NCI-H2227 (cell line): ENCODE measurements at regions not wholly inside any gene's neighbourhood (a gene's known extent, or its start where the extent isn't known, plus 50 kb on each side); places are given as distances from the start of the nearest gene placed in this dataset.
"Not testable (repeated sequence)": the region's sequence is repeated elsewhere in the genome, so short reads cannot be mapped to it uniquely, and the experiment has no call there.

ENCODE experiments used
- DNase-seq: peaks from one replicate; lab custom pipeline; 2025; ENCODE audit not compliant: unreplicated experiment; lab: John Stamatoyannopoulos, UW

- no peak for DNase-seq
These were observed 1150.1 kb downstream of the STIM2 start for GRCh38 chr4:28010577-28011240.

DNA sequence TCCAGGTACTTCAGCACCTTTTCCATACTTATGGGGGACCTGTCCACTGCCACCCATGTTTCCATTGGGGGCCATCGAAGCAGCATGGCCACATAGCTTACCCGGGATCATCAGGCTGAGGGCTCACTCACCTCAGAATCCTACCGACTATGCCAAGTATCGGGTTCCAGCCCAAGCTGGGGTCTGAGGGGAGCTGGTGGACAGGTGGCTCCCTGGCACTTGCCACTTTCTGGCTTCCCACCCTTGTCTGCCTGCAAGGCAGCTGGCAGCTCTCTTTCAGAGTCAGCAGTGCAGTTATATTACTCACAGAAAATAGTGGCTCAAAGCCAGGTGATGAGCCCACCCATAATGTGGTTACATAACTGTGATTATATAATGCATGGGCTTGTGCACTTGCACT is 1153.8 kb downstream of the STIM2 start:
- no peak for DNase-seq

DNA sequence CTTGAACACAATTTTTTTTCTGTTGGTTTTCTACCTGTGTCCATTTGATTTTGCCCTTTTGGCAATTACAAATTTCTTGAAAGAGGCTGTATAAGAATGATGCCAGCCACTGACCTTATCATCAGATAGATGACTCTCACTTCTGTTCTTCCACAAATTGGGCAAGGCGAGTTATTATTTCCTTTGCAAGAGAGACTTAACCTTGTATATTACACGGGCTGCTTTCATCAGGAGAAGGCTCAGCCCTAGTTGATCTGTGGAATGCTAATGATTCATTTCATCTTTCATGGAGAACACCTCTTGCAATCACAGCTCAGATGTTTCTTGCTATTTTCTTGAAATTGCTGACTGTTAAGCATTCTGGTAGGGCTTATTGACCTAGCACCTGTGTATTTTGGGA is 1155.4 kb downstream of the STIM2 start:
- no peak for DNase-seq

- DNase-seq = not testable (repeated sequence)
These were observed 1177.6 kb downstream of the STIM2 start for GRCh38 chr4:28038253-28038652.

DNA sequence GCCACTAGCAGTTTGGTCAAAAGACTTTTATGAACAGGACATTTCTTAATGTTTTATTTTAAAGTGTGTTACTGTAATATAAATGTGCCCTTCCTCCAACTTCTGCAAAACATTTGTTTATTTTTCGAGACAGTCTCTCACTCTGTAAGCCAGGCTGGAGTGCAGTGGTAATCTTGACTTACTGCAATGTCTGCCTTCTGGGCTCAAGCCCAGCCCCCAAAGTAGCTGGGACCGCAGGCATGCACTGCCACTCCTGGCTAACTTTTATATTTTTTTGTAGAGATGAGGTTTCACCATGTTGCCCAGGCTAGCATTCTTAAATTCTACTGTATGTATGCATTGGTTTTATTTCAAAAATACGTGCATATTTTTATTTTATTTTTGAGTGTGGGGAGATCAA is 1201.9 kb downstream of the STIM2 start:
- no peak for DNase-seq

GRCh38 chr4:28073860-28074555 is 1213.4 kb downstream of the STIM2 start:
- DNase-seq = no peak

GRCh38 chr4:28075401-28075956 is 1214.8 kb downstream of the STIM2 start:
- DNase-seq = no peak

- not testable (repeated sequence) for DNase-seq
These were observed 1216.6 kb downstream of the STIM2 start for GRCh38 chr4:28077203-28077602.

- DNase-seq = no peak
These were observed 1222.2 kb downstream of the STIM2 start for GRCh38 chr4:28082686-28083390.

GRCh38 chr4:28092610-28093009 is 1232.0 kb downstream of the STIM2 start:
- no peak for DNase-seq

DNA sequence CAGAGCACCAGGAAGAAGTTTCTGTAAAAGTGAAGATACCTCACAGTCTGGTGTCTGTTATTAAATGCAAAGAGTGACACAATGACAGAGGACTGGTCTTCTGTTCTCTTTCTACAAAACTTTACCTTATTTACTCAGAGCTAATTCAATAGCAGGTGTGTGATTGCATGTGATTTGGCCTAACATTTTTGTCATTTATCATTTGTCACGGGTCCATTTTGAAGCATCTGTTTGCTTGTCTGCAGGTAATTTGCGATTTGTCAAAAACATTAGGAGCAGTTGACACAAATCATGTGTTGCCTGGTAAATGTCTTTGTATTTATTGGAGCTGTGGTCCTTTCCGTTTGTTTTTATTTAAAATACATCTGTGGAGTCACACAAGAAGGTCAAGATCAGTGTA is 1232.4 kb downstream of the STIM2 start:
- no peak for DNase-seq

- DNase-seq = no peak
These were observed 1240.9 kb downstream of the STIM2 start for GRCh38 chr4:28101583-28101982.

DNA sequence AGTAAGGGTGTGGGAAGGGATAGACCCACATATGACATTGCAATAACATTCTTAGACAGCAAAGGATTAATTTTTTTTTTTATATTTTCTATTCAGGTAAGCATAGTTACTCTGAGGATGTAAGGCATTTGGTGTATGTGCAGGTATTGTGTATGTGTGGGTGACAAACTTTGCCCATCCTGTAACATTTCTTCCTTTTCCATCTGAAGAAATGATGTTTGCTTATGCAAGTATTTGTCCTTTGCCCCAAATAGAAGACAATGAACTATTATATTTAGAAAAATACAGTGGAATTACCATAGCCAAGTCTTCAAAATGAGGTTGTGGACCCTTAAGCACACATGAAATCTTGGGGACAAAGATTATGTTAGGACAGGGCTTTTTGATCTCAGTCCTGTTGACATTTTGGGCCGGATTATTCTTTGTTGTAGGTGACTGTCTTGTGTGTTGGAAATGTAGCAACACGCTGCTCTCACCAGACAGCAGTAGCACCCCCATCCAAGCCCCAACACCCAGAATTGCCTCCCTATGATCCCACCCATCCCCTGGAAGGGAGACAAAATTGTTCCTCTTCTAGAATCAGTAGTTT is 1244.7 kb downstream of the STIM2 start:
- DNase-seq = no peak

DNA sequence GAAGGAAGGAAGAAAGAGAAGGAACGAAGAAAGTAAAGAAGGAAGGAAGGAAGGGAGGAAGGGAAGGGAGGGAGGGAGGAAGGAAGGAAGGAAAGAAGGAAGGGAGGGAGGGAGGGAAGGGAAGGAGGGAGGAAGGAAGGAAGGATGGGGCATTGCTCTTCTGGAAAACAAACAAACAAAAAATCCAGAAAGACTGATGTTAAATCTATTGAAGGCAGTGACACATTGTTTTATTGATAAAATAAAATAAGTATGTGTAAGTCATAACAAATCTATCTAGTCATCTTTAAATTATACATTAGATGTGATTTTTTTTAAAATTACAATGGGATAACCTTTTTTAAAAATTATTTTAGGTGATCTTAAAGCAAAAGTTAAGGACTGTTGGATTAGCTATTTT is 1245.5 kb downstream of the STIM2 start:
- no peak for DNase-seq

- DNase-seq = no peak
These were observed 1249.2 kb downstream of the STIM2 start for GRCh38 chr4:28109801-28110200.

DNA sequence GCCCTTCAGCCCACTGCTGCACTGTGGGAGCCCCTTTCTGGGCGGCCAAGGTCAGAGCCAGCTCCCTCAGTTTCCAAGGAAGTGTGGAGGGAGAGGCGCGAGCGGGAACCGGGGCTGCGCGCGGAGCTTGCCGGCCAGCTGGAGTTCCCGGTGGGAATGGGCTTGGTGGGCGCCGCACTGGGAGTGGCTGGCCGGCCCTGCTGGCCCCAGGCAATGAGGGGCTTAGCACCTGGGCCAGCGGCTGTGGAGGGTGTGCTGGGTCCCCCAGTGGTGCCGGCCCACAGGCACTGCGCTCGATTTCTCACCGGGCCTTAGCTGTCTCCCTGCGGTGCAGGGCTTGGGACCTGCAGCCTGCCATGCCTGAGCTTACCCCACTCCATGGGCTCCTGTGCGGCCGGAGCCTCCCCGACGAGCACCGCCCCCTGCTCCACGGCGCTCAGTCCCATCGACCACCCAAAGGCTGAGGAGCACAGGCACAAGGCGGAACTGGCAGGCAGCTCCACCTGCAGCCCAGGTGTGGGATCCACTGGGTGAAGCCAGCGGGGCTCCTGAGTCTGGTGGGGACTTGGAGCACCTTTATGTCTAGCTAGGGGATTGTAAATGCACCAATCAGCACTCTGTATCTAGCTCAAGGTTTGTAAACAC is 1252.2 kb downstream of the STIM2 start:
- not testable (repeated sequence) for DNase-seq

DNA sequence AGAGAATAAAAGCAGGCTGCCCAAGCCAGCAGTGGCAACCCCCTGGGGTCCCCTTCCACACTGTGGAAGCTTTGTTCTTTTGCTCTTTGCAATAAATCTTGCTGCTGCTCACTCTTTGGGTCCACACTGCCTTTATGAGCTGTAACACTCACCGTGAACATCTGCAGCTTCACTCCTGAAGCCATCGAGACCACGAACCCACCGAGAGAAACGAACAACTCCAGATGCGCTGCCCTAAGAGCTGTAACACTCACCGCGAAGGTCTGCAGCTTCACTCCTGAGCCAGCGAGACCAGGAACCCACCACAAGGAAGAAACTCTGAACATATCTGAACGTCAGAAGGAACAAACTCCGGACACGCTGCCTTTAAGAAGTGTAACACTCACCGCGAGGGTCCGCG is 1252.9 kb downstream of the STIM2 start:
- not testable (repeated sequence) for DNase-seq

- DNase-seq = not testable (repeated sequence)
These were observed 1256.0 kb downstream of the STIM2 start for GRCh38 chr4:28116526-28117083.

- no peak for DNase-seq
These were observed 1256.5 kb downstream of the STIM2 start for GRCh38 chr4:28117084-28117682.

DNA sequence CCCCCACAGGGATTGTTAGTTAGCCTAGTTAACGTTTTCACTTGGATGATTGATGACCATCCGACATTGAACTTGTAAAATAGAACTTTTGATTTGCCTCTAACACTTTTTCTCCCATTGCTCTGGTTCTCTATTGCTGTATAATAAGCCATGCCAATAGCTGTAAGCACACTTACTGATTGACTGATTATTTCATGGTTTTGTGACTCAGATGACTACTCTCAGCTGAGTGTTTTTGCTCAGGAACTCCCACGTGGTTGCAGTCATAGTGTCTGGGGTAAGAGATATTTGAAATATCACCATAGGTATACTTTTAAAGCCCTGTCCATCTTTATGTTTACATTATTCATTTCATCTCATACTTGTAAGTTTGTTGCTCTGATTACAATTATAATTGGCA is 1285.5 kb downstream of the STIM2 start:
- DNase-seq = no peak
